Left lung (tissue), 4 donors: ENCODE measurements at regions not wholly inside any gene's neighbourhood (a gene's known extent, or its start where the extent isn't known, plus 50 kb on each side); places are given as distances from the start of the nearest gene placed in this dataset.
A peak's percentile ranks its signal among the peaks of the same experiment; 100 is the strongest.

Experiments
- ATAC-seq: fragments of 200-7000 bp; cut with Tn5 transposase; one replicate; pipeline ENCODE4 v1.9.1; 2020; ENCODE audit warnings: moderate library complexity
- DNase-seq, 4 donors: peaks; one replicate each; pipeline ENCODE4 v3.0.0-alpha.2; 2013 to 2020
- H3K27ac ChIP-seq, 2 donors: fragments of 200-600 bp; sonication (generic) in 1 of 2; one replicate each; pipeline versions ENCODE4 v1.5.0 to v1.8.0; 2020 to 2021
- H3K27me3 ChIP-seq, 2 donors: fragments of 200-600 bp; sonication (generic) in 1 of 2; one replicate each; pipeline versions ENCODE4 v1.5.0 to v1.8.0; 2020 to 2021
- H3K36me3 ChIP-seq, 2 donors: fragments of 200-600 bp; sonication (generic) in 1 of 2; one replicate each; pipeline versions ENCODE4 v1.5.0 to v1.8.0; 2020 to 2021
- H3K4me1 ChIP-seq, 2 donors: fragments of 200-600 bp; one replicate each; pipeline ENCODE4 v1.8.0; 2021
- H3K4me3 ChIP-seq, 2 donors: fragments of 200-600 bp; sonication (generic) in 1 of 2; one replicate each; pipeline versions ENCODE4 v1.5.0 to v1.8.0; 2020 to 2021; ENCODE audit warnings: mild to moderate bottlenecking in 1 of 2
- H3K9me3 ChIP-seq, 2 donors: fragments of 200-600 bp; sonication (generic) in 1 of 2; one replicate each; pipeline versions ENCODE4 v1.5.0 to v1.8.0; 2020 to 2021
- intact Hi-C, 2 donors: fragments of 100-400 bp; cut with DNase I; formaldehyde crosslinking; loops; one replicate each; pipeline versions ENCODE4 v1.11.2 to v1.14.2; 2022
- TF ChIP-seq, protein P1 (sequence below), 2 donors: fragments of 200-600 bp; sonication (generic) in 1 of 2; IDR thresholded peaks; one replicate each; pipeline versions ENCODE4 v1.5.0 to v1.8.0; 2021; ENCODE audit warnings: antibody characterized with exemption in 2 of 2
- donor health status: DM: no; HTN: yes; CAD: no.
- donor health status: DM: no; HTN: no; CAD: no.

DNA sequence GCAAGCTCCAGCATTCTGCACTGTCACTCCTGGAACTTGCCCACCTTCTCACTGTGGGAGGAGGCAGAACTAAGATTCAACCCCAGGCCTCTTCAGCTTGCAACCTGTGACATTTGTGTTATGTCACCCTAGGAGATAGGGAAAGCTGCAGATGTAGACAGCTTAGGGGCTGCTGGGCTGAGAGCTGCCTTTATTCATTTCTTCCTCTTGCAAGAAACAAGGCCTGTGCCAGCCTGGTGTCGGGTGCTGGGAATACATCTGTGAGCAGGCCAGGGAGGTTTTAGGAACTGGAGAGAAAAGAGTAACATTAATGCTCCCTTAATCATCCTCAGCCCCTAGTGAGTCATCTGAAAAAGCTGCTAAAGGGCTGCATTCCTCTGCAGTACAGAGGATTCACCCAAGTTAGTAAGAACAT lies 101.8 kb downstream of the FGF18 start:
- no peak for DNase-seq

DNA sequence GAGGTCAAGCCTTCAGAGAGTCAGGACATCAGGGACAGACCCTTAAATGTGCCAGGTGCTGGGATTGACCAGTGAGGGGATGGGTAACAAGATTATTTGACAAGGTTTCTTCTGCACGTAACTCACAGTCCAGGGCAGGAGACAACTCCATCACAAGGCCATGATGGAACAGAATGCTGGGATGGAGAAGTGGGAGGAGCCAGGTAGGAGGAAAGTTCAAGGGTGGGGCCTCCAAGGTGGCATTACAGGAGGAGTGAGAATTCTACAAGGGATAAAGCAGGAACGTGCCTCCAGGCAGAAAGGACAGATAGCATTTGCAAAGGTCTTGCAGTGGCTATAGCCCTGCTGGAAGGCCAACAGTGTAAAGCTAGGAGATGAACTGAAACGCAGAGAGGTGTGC lies 102.2 kb downstream of the FGF18 start:
- no peaks in the 10 kb centered on the region for H3K9me3 ChIP-seq
- TF ChIP-seq, protein P1, sequence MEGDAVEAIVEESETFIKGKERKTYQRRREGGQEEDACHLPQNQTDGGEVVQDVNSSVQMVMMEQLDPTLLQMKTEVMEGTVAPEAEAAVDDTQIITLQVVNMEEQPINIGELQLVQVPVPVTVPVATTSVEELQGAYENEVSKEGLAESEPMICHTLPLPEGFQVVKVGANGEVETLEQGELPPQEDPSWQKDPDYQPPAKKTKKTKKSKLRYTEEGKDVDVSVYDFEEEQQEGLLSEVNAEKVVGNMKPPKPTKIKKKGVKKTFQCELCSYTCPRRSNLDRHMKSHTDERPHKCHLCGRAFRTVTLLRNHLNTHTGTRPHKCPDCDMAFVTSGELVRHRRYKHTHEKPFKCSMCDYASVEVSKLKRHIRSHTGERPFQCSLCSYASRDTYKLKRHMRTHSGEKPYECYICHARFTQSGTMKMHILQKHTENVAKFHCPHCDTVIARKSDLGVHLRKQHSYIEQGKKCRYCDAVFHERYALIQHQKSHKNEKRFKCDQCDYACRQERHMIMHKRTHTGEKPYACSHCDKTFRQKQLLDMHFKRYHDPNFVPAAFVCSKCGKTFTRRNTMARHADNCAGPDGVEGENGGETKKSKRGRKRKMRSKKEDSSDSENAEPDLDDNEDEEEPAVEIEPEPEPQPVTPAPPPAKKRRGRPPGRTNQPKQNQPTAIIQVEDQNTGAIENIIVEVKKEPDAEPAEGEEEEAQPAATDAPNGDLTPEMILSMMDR (IDR thresholded peaks at IDR 0.05) = no peak
- H3K4me3 ChIP-seq = no peak overlapping the region
- peaks cover 9 to 12% of the 10 kb centered on the region in 2 donors for H3K4me1 ChIP-seq
- intact Hi-C loops = no loop called here
- no peak overlapping the region for H3K27ac ChIP-seq
- H3K27me3 ChIP-seq = no peaks in the 10 kb centered on the region
- no peaks in the 10 kb centered on the region for H3K36me3 ChIP-seq
- ATAC-seq (no peak), DNase-seq (no peak)

More for the DNA sequence above, 101.8 kb downstream of the FGF18 start:
- peak overlapping the region in 1 of 2 donors; percentile 3 for H3K27ac ChIP-seq
- peak; percentile 76 for ATAC-seq
- TF ChIP-seq, protein P1 (IDR thresholded peaks at IDR 0.05) = no peak
- intact Hi-C loops = no loop called here
- peaks cover 9 to 12% of the 10 kb centered on the region in 2 donors for H3K4me1 ChIP-seq
- no peak overlapping the region for H3K4me3 ChIP-seq
- H3K9me3 ChIP-seq = no peaks in the 10 kb centered on the region
- no peaks in the 10 kb centered on the region for H3K27me3 ChIP-seq
- no peaks in the 10 kb centered on the region for H3K36me3 ChIP-seq

DNA sequence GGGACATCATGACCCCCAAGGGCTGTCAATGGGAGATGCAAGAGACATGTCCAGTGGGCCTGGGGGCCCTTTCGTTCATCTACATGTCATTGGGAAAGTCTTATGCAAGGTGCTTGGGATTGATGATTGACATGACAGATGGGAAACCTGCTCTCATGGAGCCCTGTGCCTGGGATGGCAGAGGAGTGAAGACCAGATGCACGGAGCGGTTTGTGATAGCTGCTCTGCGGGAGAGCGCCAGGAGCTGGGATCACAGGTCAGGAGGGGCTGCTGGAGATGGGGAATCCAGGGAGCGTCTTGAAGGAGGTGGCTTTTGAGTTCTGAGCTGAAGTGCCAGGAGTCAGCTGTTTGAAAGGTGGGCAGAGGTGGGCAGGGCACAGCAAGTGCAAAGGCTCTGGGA lies 104.3 kb downstream of the FGF18 start:
- H3K4me1 ChIP-seq = peaks cover 9 to 12% of the 10 kb centered on the region in 2 donors
- DNase-seq (no peak), ATAC-seq (no peak)
- no peak overlapping the region for H3K4me3 ChIP-seq
- no peak overlapping the region for H3K27ac ChIP-seq
- intact Hi-C loops = no loop called here
- no peaks in the 10 kb centered on the region for H3K36me3 ChIP-seq
- H3K27me3 ChIP-seq = no peaks in the 10 kb centered on the region
- H3K9me3 ChIP-seq = no peaks in the 10 kb centered on the region
- TF ChIP-seq, protein P1 (IDR thresholded peaks at IDR 0.05) = no peak

DNA sequence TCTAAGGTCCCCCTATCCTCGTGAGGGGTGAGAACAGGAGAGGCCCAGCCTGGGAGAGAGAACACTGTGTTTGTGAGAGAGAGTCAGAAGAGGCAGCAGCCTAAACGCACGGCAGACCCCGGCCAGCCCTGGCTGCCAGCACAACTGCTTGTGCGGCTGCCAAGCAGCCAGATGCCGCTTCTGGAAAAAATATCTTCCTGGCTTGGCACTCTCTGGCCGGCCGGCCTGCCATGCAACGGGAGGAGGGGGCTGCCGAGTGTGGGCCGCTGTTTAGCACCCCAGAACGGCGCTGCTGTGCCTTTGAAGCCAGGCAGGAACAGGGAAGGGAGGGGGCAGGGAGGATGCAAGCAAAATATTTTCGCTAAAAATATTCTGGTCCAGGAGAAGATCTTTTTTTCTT lies 105.0 kb downstream of the FGF18 start:
- Histone ChIP-seq H3K4me1 (peaks cover 9 to 12% of the 10 kb centered on the region in 2 donors), H3K9me3 (no peaks in the 10 kb centered on the region), H3K27me3 (no peaks in the 10 kb centered on the region), H3K27ac (no peak overlapping the region), H3K4me3 (no peak overlapping the region), H3K36me3 (no peaks in the 10 kb centered on the region)
- TF ChIP-seq, protein P1 (IDR thresholded peaks at IDR 0.05) = no peak
- DNase-seq (peak in 2 of 4 donors; percentile 14 to 21), ATAC-seq (no peak)
- intact Hi-C loops = no loop called here

DNA sequence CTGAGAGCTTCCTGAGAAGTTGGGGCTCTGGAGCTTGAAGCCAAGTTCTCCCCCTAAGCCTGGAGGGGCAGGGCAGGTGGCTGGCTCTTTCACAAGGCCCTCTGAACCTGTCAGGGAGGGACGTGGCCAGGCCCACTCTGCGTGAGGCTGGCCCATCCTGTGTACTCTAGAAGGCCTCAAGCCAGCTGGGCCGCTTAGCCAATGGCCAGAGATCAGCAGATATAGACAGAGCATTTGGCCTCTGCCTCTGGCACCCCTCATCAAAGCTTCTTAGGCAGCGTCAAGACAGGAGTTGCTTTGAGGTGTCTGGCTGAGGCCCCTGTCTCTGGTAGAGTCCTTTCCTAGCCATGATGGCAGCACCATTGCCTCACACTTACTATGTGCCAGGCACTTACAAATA lies 105.6 kb downstream of the FGF18 start:
- Histone ChIP-seq H3K4me1 (peaks cover 9 to 12% of the 10 kb centered on the region in 2 donors), H3K27ac (no peak overlapping the region), H3K27me3 (no peaks in the 10 kb centered on the region), H3K4me3 (no peak overlapping the region), H3K9me3 (no peaks in the 10 kb centered on the region), H3K36me3 (no peaks in the 10 kb centered on the region)
- intact Hi-C loops = no loop called here
- DNase-seq (no peak), ATAC-seq (no peak)
- TF ChIP-seq, protein P1 (IDR thresholded peaks at IDR 0.05) = no peak
